CD4-positive, alpha-beta T cell treated with Interleukin-21 for 1 hour (primary cell): ENCODE measurements at regions not wholly inside any gene's neighbourhood (a gene's known extent, or its start where the extent isn't known, plus 50 kb on each side); places are given as distances from the start of the nearest gene placed in this dataset.

Source experiments
- DNase-seq: peaks from one replicate; pipeline ENCODE4 v3.0.0-alpha.2; 2020

GRCh38 chr13:95502216-95502615 is 50.3 kb upstream of the CLDN10 start:
- no peak for DNase-seq
